ENCODE measurements at regions not wholly inside any gene's neighbourhood (a gene's known extent, or its start where the extent isn't known, plus 50 kb on each side); places are given as distances from the start of the nearest gene placed in this dataset.

DNA sequence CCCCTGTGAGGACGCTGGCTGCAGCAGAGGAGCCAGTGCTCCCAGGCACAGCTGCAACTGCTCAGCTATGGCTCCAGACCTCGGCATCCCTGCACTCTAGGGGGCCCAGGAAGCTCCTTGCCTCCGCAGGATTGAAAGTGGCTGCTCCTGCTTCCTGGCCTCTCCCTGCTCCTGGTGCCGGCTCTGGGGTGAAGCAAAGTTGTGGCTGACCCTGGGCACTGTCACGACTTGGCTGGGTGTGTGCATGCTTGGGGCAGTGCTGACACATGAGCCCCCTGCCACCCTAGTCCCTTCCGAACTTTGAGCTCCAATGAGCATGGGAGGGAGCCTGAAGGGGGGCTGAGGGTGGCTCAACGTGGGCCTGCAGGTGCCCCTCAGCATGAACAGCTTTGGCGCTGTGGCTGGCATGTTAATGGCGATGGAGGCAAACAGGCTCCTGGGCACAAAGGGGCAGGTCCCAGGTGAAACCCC, 1512.2 kb downstream of the KCNT2 start:
- ChIA-PET CTCF (no interaction called here), POLR2A (ENCODE audit: unreplicated experiment) (no interaction called here)
- Histone ChIP-seq H3K4me3 (no peak overlapping the region), H3K9me2 (ENCODE audit: insufficient read depth) (no peaks in the 10 kb centered on the region; the same call in 1 of the 2 replicates), H4K20me1 (ENCODE audit: insufficient read depth) (no peaks in the 10 kb centered on the region), H3F3A (ENCODE audit: insufficient read depth, low read depth) (no peaks in the 10 kb centered on the region), H3K4me1 (replicated peaks; ENCODE audit: insufficient read depth) (peaks cover 17% of the 10 kb centered on the region), H3K9me3 (ENCODE audit: insufficient read depth, low read depth) (peaks cover 10% of the 10 kb centered on the region; the same call in 1 of the 2 replicates), H3K4me2 (no peak overlapping the region), H3K36me3 (ENCODE audit: low read depth) (no peaks in the 10 kb centered on the region), H3K27ac (no peak overlapping the region), H2AFZ (no peak overlapping the region), H3K27me3 (ENCODE audit: insufficient read depth, low read depth) (no peaks in the 10 kb centered on the region), H3K79me2 (ENCODE audit: low read depth) (no peaks in the 10 kb centered on the region)
- no peak for DNase-seq
- BruUV-seq (replicated peaks) = no TSS peak
- intact Hi-C loops (cut with micrococcal nuclease; ENCODE audit: unreplicated experiment) = no loop called here
- TF ChIP-seq, protein P1, sequence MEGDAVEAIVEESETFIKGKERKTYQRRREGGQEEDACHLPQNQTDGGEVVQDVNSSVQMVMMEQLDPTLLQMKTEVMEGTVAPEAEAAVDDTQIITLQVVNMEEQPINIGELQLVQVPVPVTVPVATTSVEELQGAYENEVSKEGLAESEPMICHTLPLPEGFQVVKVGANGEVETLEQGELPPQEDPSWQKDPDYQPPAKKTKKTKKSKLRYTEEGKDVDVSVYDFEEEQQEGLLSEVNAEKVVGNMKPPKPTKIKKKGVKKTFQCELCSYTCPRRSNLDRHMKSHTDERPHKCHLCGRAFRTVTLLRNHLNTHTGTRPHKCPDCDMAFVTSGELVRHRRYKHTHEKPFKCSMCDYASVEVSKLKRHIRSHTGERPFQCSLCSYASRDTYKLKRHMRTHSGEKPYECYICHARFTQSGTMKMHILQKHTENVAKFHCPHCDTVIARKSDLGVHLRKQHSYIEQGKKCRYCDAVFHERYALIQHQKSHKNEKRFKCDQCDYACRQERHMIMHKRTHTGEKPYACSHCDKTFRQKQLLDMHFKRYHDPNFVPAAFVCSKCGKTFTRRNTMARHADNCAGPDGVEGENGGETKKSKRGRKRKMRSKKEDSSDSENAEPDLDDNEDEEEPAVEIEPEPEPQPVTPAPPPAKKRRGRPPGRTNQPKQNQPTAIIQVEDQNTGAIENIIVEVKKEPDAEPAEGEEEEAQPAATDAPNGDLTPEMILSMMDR (conservative IDR thresholded peaks at IDR 0.05) = no peak
- no peak for TF ChIP-seq EZH2 (IDR thresholded peaks at IDR 0.05; ENCODE audit: low read depth)

DNA sequence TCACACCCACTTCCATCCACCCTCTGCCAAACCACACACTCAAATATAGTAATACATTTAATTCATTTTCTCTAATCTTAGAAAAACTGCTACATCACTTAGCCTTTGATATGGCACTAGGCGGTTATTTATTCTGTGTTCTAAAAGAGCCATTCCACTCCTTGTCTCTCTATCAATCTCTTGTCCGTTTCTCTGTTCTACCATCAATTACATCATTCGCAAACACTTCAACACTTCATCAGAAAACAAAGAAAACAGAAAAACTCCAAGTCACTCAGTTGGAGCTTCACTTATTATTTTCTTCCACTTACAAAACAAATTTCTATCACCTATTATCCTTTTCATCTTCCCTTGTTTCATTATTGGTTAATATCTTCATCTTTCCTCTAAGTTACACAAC, 1523.0 kb downstream of the KCNT2 start:
- CTCF ChIA-PET = no interaction called here
- no peaks in the 10 kb centered on the region for H3F3A ChIP-seq (ENCODE audit: insufficient read depth, low read depth)
- H3K4me2 ChIP-seq = no peak overlapping the region
- BruUV-seq (replicated peaks) = no TSS peak
- DNase-seq = no peak
- H3K4me1 ChIP-seq (replicated peaks; ENCODE audit: insufficient read depth) = no peaks in the 10 kb centered on the region
- H3K27ac ChIP-seq = no peak overlapping the region
- H2AFZ ChIP-seq = 0 out of 2 replicates have a peak overlapping the region, but pooled peaks have one; percentile 41
- H4K20me1 ChIP-seq (ENCODE audit: insufficient read depth) = no peaks in the 10 kb centered on the region
- intact Hi-C loops (cut with micrococcal nuclease; ENCODE audit: unreplicated experiment) = no loop called here
- TF ChIP-seq, protein P1 (conservative IDR thresholded peaks at IDR 0.05) = no peak
- TF ChIP-seq EZH2 (IDR thresholded peaks at IDR 0.05; ENCODE audit: low read depth) = no peak
- H3K9me3 ChIP-seq (ENCODE audit: insufficient read depth, low read depth) = no peaks in the 10 kb centered on the region; the same call in 1 of the 2 replicates
- H3K27me3 ChIP-seq (ENCODE audit: insufficient read depth, low read depth) = no peaks in the 10 kb centered on the region
- POLR2A ChIA-PET (ENCODE audit: unreplicated experiment) = no interaction called here
- no peak overlapping the region for H3K4me3 ChIP-seq
- no peaks in the 10 kb centered on the region for H3K79me2 ChIP-seq (ENCODE audit: low read depth)
- H3K9me2 ChIP-seq (ENCODE audit: insufficient read depth) = no peaks in the 10 kb centered on the region
- H3K36me3 ChIP-seq (ENCODE audit: low read depth) = no peaks in the 10 kb centered on the region

DNA sequence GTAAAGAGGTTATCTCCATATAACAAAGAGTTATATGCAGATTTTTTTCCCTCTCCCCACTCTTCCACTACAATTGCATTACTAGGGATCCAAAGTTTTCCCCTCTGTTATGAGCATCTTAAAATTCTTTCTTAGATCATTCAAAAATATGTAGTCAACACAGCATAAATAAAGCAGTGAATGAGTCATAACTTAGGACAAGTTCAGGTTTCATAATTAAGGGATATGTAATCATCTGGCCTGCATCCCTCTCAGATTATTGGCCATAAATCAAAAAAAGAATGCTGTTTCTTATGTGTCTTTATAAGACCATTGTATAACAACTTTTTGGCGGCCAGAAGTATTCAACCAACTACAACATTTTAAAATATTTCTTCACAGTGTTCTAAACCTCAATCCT, 1526.1 kb downstream of the KCNT2 start:
- Histone ChIP-seq H3K4me1 (replicated peaks; ENCODE audit: insufficient read depth) (no peaks in the 10 kb centered on the region), H3F3A (ENCODE audit: insufficient read depth, low read depth) (no peaks in the 10 kb centered on the region), H4K20me1 (ENCODE audit: insufficient read depth) (no peaks in the 10 kb centered on the region), H3K27ac (no peak overlapping the region), H3K4me2 (no peak overlapping the region), H2AFZ (no peak overlapping the region), H3K27me3 (ENCODE audit: insufficient read depth, low read depth) (no peaks in the 10 kb centered on the region), H3K9me2 (ENCODE audit: insufficient read depth) (no peaks in the 10 kb centered on the region), H3K9me3 (ENCODE audit: insufficient read depth, low read depth) (no peaks in the 10 kb centered on the region; the same call in 1 of the 2 replicates), H3K4me3 (no peak overlapping the region), H3K36me3 (ENCODE audit: low read depth) (no peaks in the 10 kb centered on the region), H3K79me2 (ENCODE audit: low read depth) (no peaks in the 10 kb centered on the region)
- ChIA-PET CTCF (no interaction called here), POLR2A (ENCODE audit: unreplicated experiment) (no interaction called here)
- DNase-seq = no peak
- intact Hi-C loops (cut with micrococcal nuclease; ENCODE audit: unreplicated experiment) = no loop called here
- no TSS peak for BruUV-seq (replicated peaks)
- TF ChIP-seq, protein P1 (conservative IDR thresholded peaks at IDR 0.05) = no peak
- TF ChIP-seq EZH2 (IDR thresholded peaks at IDR 0.05; ENCODE audit: low read depth) = no peak

Measured in PC-9 (cell line).